Activated T-helper 2 cell treated with anti-CD3 and anti-CD28 coated beads, Interferon-gamma antibody, Interleukin-2, Interleukin-4, amounts not matched to agents 10 μg/mL and 5 μg/mL and 100 μg/mL, durations not matched to agents 14 hours and 24 hours and 36 hours (primary cell): ENCODE measurements at regions not wholly inside any gene's neighbourhood (a gene's known extent, or its start where the extent isn't known, plus 50 kb on each side); places are given as distances from the start of the nearest gene placed in this dataset.

Source experiments
- DNase-seq: peaks from one replicate; pipeline ENCODE4 v3.0.0; 2021; ENCODE audit warnings: low spot score
- H3K27ac Mint-ChIP-seq: one replicate; pipeline ENCODE4 v1.8.0; 2021; ENCODE audit warnings: mixed read lengths
- H3K27me3 Mint-ChIP-seq: one replicate; pipeline ENCODE4 v1.8.0; 2021; ENCODE audit warnings: low read depth, mixed read lengths
- H3K36me3 Mint-ChIP-seq: one replicate; pipeline ENCODE4 v1.8.0; 2021; ENCODE audit warnings: low read depth, mixed read lengths
- H3K4me1 Mint-ChIP-seq: one replicate; pipeline ENCODE4 v1.8.0; 2021; ENCODE audit warnings: low read depth, mixed read lengths
- H3K4me3 Mint-ChIP-seq: one replicate; pipeline ENCODE4 v1.8.0; 2021; ENCODE audit warnings: low read depth, mild to moderate bottlenecking, moderate library complexity, mixed read lengths
- H3K9me3 Mint-ChIP-seq: one replicate; pipeline ENCODE4 v1.8.0; 2021; ENCODE audit warnings: mixed read lengths
- intact Hi-C: fragments of 100-400 bp; cut with micrococcal nuclease; formaldehyde crosslinking; loops from one replicate; pipeline ENCODE4 v1.15.1; 2023

- H3K4me1 Mint-ChIP-seq: no peaks in the 10 kb centered on the region
- no peak for DNase-seq
- peaks cover 17% of the 10 kb centered on the region for H3K27me3 Mint-ChIP-seq
- no peak overlapping the region for H3K4me3 Mint-ChIP-seq
- H3K36me3 Mint-ChIP-seq: no peaks in the 10 kb centered on the region
- no peak overlapping the region for H3K27ac Mint-ChIP-seq
- intact Hi-C loops: no loop called here
- no peaks in the 10 kb centered on the region for H3K9me3 Mint-ChIP-seq
These were observed 151.6 kb downstream of the MACIR start for GRCh38 chr5:103410172-103410571.

GRCh38 chr5:103409013-103409670, 150.6 kb downstream of the MACIR start:
- Mint-ChIP-seq H3K9me3 (no peaks in the 10 kb centered on the region), H3K4me3 (no peak overlapping the region), H3K4me1 (no peaks in the 10 kb centered on the region), H3K27me3 (peaks cover 17% of the 10 kb centered on the region), H3K27ac (no peak overlapping the region), H3K36me3 (no peaks in the 10 kb centered on the region)
- DNase-seq: no peak
- intact Hi-C loops: no loop called here

GRCh38 chr5:103408408-103408807, 149.8 kb downstream of the MACIR start:
- Mint-ChIP-seq H3K36me3 (no peaks in the 10 kb centered on the region), H3K27ac (no peak overlapping the region), H3K9me3 (no peaks in the 10 kb centered on the region), H3K4me1 (no peaks in the 10 kb centered on the region), H3K27me3 (peaks cover 18% of the 10 kb centered on the region), H3K4me3 (no peak overlapping the region)
- intact Hi-C loops: no loop called here
- DNase-seq: no peak

GRCh38 chr5:103407402-103407801, 148.8 kb downstream of the MACIR start:
- no peaks in the 10 kb centered on the region for H3K4me1 Mint-ChIP-seq
- H3K9me3 Mint-ChIP-seq: no peaks in the 10 kb centered on the region
- peaks cover 20% of the 10 kb centered on the region for H3K27me3 Mint-ChIP-seq
- H3K27ac Mint-ChIP-seq: no peak overlapping the region
- no peaks in the 10 kb centered on the region for H3K36me3 Mint-ChIP-seq
- H3K4me3 Mint-ChIP-seq: no peak overlapping the region
- intact Hi-C loops: no loop called here
- DNase-seq: no peak

- Mint-ChIP-seq H3K9me3 (no peaks in the 10 kb centered on the region), H3K36me3 (no peaks in the 10 kb centered on the region), H3K27ac (no peak overlapping the region), H3K27me3 (peaks cover 6% of the 10 kb centered on the region), H3K4me3 (no peak overlapping the region), H3K4me1 (no peaks in the 10 kb centered on the region)
- no peak for DNase-seq
- intact Hi-C loops: no loop called here
These were observed 145.9 kb downstream of the MACIR start for GRCh38 chr5:103404483-103404882.

GRCh38 chr5:103402851-103403250, 144.3 kb downstream of the MACIR start:
- intact Hi-C loops: no loop called here
- Mint-ChIP-seq H3K4me3 (no peak overlapping the region), H3K36me3 (no peaks in the 10 kb centered on the region), H3K9me3 (no peaks in the 10 kb centered on the region), H3K27ac (no peak overlapping the region), H3K27me3 (peaks cover 5% of the 10 kb centered on the region), H3K4me1 (no peaks in the 10 kb centered on the region)
- no peak for DNase-seq

GRCh38 chr5:103397739-103398581, 139.4 kb downstream of the MACIR start:
- Mint-ChIP-seq H3K9me3 (no peaks in the 10 kb centered on the region), H3K27me3 (peaks cover 4% of the 10 kb centered on the region), H3K27ac (no peak overlapping the region), H3K4me3 (no peak overlapping the region), H3K4me1 (peaks cover 6% of the 10 kb centered on the region), H3K36me3 (no peaks in the 10 kb centered on the region)
- no peak for DNase-seq
- intact Hi-C loops: no loop called here

GRCh38 chr5:103394676-103395075, 136.1 kb downstream of the MACIR start:
- H3K36me3 Mint-ChIP-seq: no peaks in the 10 kb centered on the region
- H3K9me3 Mint-ChIP-seq: no peaks in the 10 kb centered on the region
- peaks cover 4% of the 10 kb centered on the region for H3K27me3 Mint-ChIP-seq
- H3K27ac Mint-ChIP-seq: no peak overlapping the region
- peaks cover 6% of the 10 kb centered on the region for H3K4me1 Mint-ChIP-seq
- no peak overlapping the region for H3K4me3 Mint-ChIP-seq
- intact Hi-C loops: no loop called here
- DNase-seq: no peak

GRCh38 chr5:103393101-103393754, 134.7 kb downstream of the MACIR start:
- no peak for DNase-seq
- peaks cover 6% of the 10 kb centered on the region for H3K4me1 Mint-ChIP-seq
- no peaks in the 10 kb centered on the region for H3K36me3 Mint-ChIP-seq
- no peaks in the 10 kb centered on the region for H3K9me3 Mint-ChIP-seq
- no peak overlapping the region for H3K27ac Mint-ChIP-seq
- intact Hi-C loops: no loop called here
- no peak overlapping the region for H3K4me3 Mint-ChIP-seq
- H3K27me3 Mint-ChIP-seq: peaks cover 11% of the 10 kb centered on the region

- no peak for DNase-seq
- peaks cover 9% of the 10 kb centered on the region for H3K27me3 Mint-ChIP-seq
- H3K4me1 Mint-ChIP-seq: peaks cover 6% of the 10 kb centered on the region
- no peaks in the 10 kb centered on the region for H3K9me3 Mint-ChIP-seq
- intact Hi-C loops: no loop called here
- H3K36me3 Mint-ChIP-seq: no peaks in the 10 kb centered on the region
- H3K27ac Mint-ChIP-seq: no peak overlapping the region
- H3K4me3 Mint-ChIP-seq: no peak overlapping the region
These were observed 133.1 kb downstream of the MACIR start for GRCh38 chr5:103391659-103392058.

GRCh38 chr5:103389846-103390245, 131.3 kb downstream of the MACIR start:
- H3K27ac Mint-ChIP-seq: no peak overlapping the region

GRCh38 chr5:103389357-103389756, 130.8 kb downstream of the MACIR start:
- Mint-ChIP-seq H3K27me3 (peaks cover 10% of the 10 kb centered on the region), H3K36me3 (no peaks in the 10 kb centered on the region), H3K4me1 (peaks cover under 1% of the 10 kb centered on the region), H3K4me3 (no peak overlapping the region), H3K27ac (no peak overlapping the region), H3K9me3 (no peaks in the 10 kb centered on the region)
- intact Hi-C loops: no loop called here
- no peak for DNase-seq

More at GRCh38 chr5:103389846-103390245, 131.3 kb downstream of the MACIR start:
- H3K9me3 Mint-ChIP-seq: no peaks in the 10 kb centered on the region
- no peak overlapping the region for H3K4me3 Mint-ChIP-seq
- intact Hi-C loops: no loop called here
- H3K36me3 Mint-ChIP-seq: no peaks in the 10 kb centered on the region
- DNase-seq: no peak
- H3K4me1 Mint-ChIP-seq: peaks cover 6% of the 10 kb centered on the region
- peaks cover 9% of the 10 kb centered on the region for H3K27me3 Mint-ChIP-seq

- Mint-ChIP-seq H3K36me3 (no peaks in the 10 kb centered on the region), H3K27ac (no peak overlapping the region), H3K4me3 (no peak overlapping the region), H3K27me3 (peaks cover 12% of the 10 kb centered on the region), H3K9me3 (no peaks in the 10 kb centered on the region), H3K4me1 (no peaks in the 10 kb centered on the region)
- no peak for DNase-seq
- intact Hi-C loops: no loop called here
These were observed 127.2 kb downstream of the MACIR start for GRCh38 chr5:103385722-103386121.
